K562 (cell line): ENCODE measurements at regions not wholly inside any gene's neighbourhood (a gene's known extent, or its start where the extent isn't known, plus 50 kb on each side); places are given as distances from the start of the nearest gene placed in this dataset.

Source experiments
- ATAC-seq: fragments of 200-7000 bp; cut with Tn5 transposase; 3 replicates; pipeline ENCODE4 v1.9.1; 2020; ENCODE audit warnings: moderate library complexity
- BruUV-seq: library from RNA; stranded (reverse); fragments of 400-500 nt; replicated peaks from 2 replicates; lab custom pipeline; 2021; lab: Mats Ljungman, UMichigan
- CTCF ChIA-PET: fragments of 300-600 bp; formaldehyde crosslinking; extraction: SDS; loops from one replicate; lab custom pipeline; 2021; ENCODE audit warnings: low intra/inter-chr PET ratio; lab: Yijun Ruan, JAX
- POLR2A ChIA-PET: fragments of 300-600, 350-650 bp; sonication (Branson Sonifier 250); formaldehyde crosslinking; extraction: SDS; loops from one replicate; lab custom pipeline; 2021; ENCODE audit warnings: antibody characterized with exemption, inconsistent platforms; lab: Yijun Ruan, JAX
- DNase-seq, 4 experiments: peaks; one replicate each; pipeline versions ENCODE4 v3.0.0 to v3.0.0-alpha.2; 2011 to 2018; ENCODE audit warnings: low spot score in 3 of 4, mixed read lengths in 3 of 4; ENCODE audit errors: extremely low read depth in 1 of 4
- FAIRE-seq: peaks from 2 replicates; lab custom pipeline; 2011; peaks lifted over from hg19 to GRCh38; lab: Jason Lieb, UNC
- H2AFZ ChIP-seq: 2 replicates; pipeline ENCODE4 v1.6.0; 2011; ENCODE audit warnings: low read depth, low read length, control low read depth, inconsistent platforms
- H3K27ac ChIP-seq: fragments of 200-600 bp; 3 replicates; pipeline ENCODE4 v1.8.0; 2011; ENCODE audit warnings: low read depth, mild to moderate bottlenecking, control low read depth, inconsistent platforms, low read length, moderate library complexity, mixed read lengths; ENCODE audit errors: extremely low read depth
- H3K27me3 ChIP-seq, 2 experiments: fragments of 300-600 bp in 1 of 2; 2 replicates in 1 of 2; 3 replicates in 1 of 2; pipeline versions ENCODE4 v1.6.0 to v1.8.0; 2011; ENCODE audit warnings: inconsistent platforms in 2 of 2, low read length in 2 of 2, mild to moderate bottlenecking in 1 of 2, mixed read lengths in 1 of 2, moderate library complexity in 1 of 2; ENCODE audit not compliant: control insufficient read depth in 2 of 2, insufficient read depth in 2 of 2
- H3K36me3 ChIP-seq: fragments of 300-600 bp; 3 replicates; pipeline ENCODE4 v1.8.0; 2011; ENCODE audit warnings: mild to moderate bottlenecking, low read length, inconsistent platforms; ENCODE audit not compliant: control insufficient read depth, insufficient read depth
- H3K4me1 ChIP-seq, 2 experiments: fragments of 200-600 bp in 1 of 2; replicated peaks in 1 of 2; 2 replicates in 1 of 2; 3 replicates in 1 of 2; pipeline versions ENCODE4 v1.5.1 to v1.8.0; 2011; ENCODE audit warnings: inconsistent platforms in 2 of 2, low read length in 2 of 2, mild to moderate bottlenecking in 1 of 2, mixed read lengths in 1 of 2, moderate library complexity in 1 of 2; ENCODE audit not compliant: control insufficient read depth in 2 of 2, insufficient read depth in 2 of 2
- H3K4me2 ChIP-seq: 2 replicates; pipeline ENCODE4 v1.6.1; 2011; ENCODE audit warnings: low read length, control low read depth, inconsistent platforms, mixed read lengths; ENCODE audit not compliant: insufficient read depth
- H3K4me3 ChIP-seq: fragments of 200-600 bp; sonication (generic), shearing (Covaris generic); 2 replicates; pipeline ENCODE4 v1.5.1; 2016; ENCODE audit warnings: control low read depth, inconsistent platforms
- H3K79me2 ChIP-seq: fragments of 200-600 bp; 3 replicates; pipeline ENCODE4 v1.8.0; 2011; ENCODE audit warnings: low read length, inconsistent platforms; ENCODE audit not compliant: control insufficient read depth, insufficient read depth
- H3K9ac ChIP-seq, 2 experiments: 2 replicates each; pipeline versions ENCODE4 v1.6.0 to v1.6.1; 2011; ENCODE audit warnings: low read depth in 2 of 2, low read length in 2 of 2, control low read depth in 1 of 2, inconsistent platforms in 1 of 2, mild to moderate bottlenecking in 1 of 2, mixed read lengths in 1 of 2; ENCODE audit not compliant: insufficient read depth in 1 of 2
- H3K9me1 ChIP-seq: one replicate; pipeline ENCODE4 v1.6.0; 2011; ENCODE audit warnings: inconsistent platforms, mild to moderate bottlenecking, low read length, moderate library complexity; ENCODE audit not compliant: control insufficient read depth, insufficient read depth
- H3K9me3 ChIP-seq: replicated peaks from 2 replicates; pipeline ENCODE4 v1.5.1; 2011; ENCODE audit warnings: low read depth, low read length, inconsistent platforms; ENCODE audit not compliant: control insufficient read depth, insufficient read depth
- H4K20me1 ChIP-seq: replicated peaks from 2 replicates; pipeline ENCODE4 v1.6.1; 2011; ENCODE audit warnings: low read length, inconsistent platforms, mixed read lengths; ENCODE audit not compliant: control insufficient read depth, insufficient read depth
- BHLHE40 ChIP-seq: IDR thresholded peaks from 2 replicates; pipeline ENCODE4 v1.6.1; 2011; ENCODE audit warnings: low read length, improper control_type of control experiment
- GATA2 ChIP-seq: sonication (generic); formaldehyde crosslinking; IDR thresholded peaks from 2 replicates; pipeline ENCODE4 v1.4.0; 2020; ENCODE audit warnings: mild to moderate bottlenecking, missing genetic modification reagents
- JUN ChIP-seq, 2 experiments: sonication (generic) in 1 of 2; formaldehyde crosslinking in 1 of 2; IDR thresholded peaks; 2 replicates each; pipeline versions ENCODE4 v1.6.1 to v1.8.0; 2012 to 2022; ENCODE audit warnings: borderline replicate concordance in 2 of 2, mild to moderate bottlenecking in 2 of 2, improper control_type of control experiment in 1 of 2, low read depth in 1 of 2, low read length in 1 of 2, missing genetic modification reagents in 1 of 2
- KDM1A ChIP-seq, 2 experiments: fragments of 450-650 bp; IDR thresholded peaks; 2 replicates each; pipeline ENCODE4 v1.6.1; 2016; ENCODE audit warnings: mild to moderate bottlenecking in 2 of 2
- MYBL2 ChIP-seq, 2 experiments: fragments of 450-650 bp in 1 of 2; sonication (generic) in 1 of 2; formaldehyde crosslinking in 1 of 2; IDR thresholded peaks; 2 replicates each; pipeline versions ENCODE4 v1.6.1 to v1.8.1; 2017 to 2022; ENCODE audit warnings: borderline replicate concordance in 1 of 2, inconsistent platforms in 1 of 2, low read depth in 1 of 2, mild to moderate bottlenecking in 1 of 2, missing genetic modification reagents in 1 of 2, moderate library complexity in 1 of 2
- NR4A1 ChIP-seq, 2 experiments: fragments of 250-450 bp in 1 of 2; fragments of 450-650 bp in 1 of 2; sonication (Bioruptor Pico) in 1 of 2; IDR thresholded peaks; 2 replicates each; pipeline versions ENCODE4 v1.4.0 to v1.6.1; 2016 to 2020; ENCODE audit warnings: mild to moderate bottlenecking in 2 of 2, missing compliant biosample characterization in 1 of 2, missing genetic modification characterization in 1 of 2, moderate library complexity in 1 of 2
- PTBP1 ChIP-seq: fragments of 200-400 bp; formaldehyde crosslinking; IDR thresholded peaks from 2 replicates; pipeline ENCODE4 v1.6.1; 2017; ENCODE audit warnings: low read depth, low read length
- WGBS: fragments of 100-300 bp; shearing (Covaris generic); methylation state at CpG from one replicate; pipeline ENCODE4 v1.1.6; 2016; ENCODE audit warnings: low coverage, mixed read lengths; ENCODE audit not compliant: insufficient coverage; ENCODE audit errors: missing lambda C conversion rate; 5-methylcytosine and 5-hydroxymethylcytosine counted together
- in situ Hi-C: fragments of 300-500 bp; cut with MboI; formaldehyde crosslinking; loops from 4 replicates; pipeline ENCODE4 v1.15.0; 2018; ENCODE audit warnings: inconsistent platforms, mixed read lengths
- intact Hi-C: fragments of 100-400 bp; cut with micrococcal nuclease; formaldehyde crosslinking; loops from 2 replicates; pipeline ENCODE4 v1.14.2; 2022
- TF ChIP-seq, protein P1 (sequence below): fragments of 250-450 bp; sonication (Bioruptor Pico); IDR thresholded peaks from 2 replicates; pipeline ENCODE4 v1.5.0; 2021; ENCODE audit warnings: mild to moderate bottlenecking, borderline replicate concordance
- TF ChIP-seq, protein P2 (sequence below): fragments of 450-650 bp; formaldehyde crosslinking; IDR thresholded peaks from 2 replicates; pipeline ENCODE4 v1.4.0; 2020; ENCODE audit warnings: mild to moderate bottlenecking, moderate library complexity
- TF ChIP-seq, protein P3 (sequence below), 2 experiments: fragments of 450-650 bp; IDR thresholded peaks; 2 replicates each; pipeline ENCODE4 v1.6.1; 2018; ENCODE audit warnings: mild to moderate bottlenecking in 2 of 2, low read depth in 1 of 2; ENCODE audit not compliant: partially characterized antibody in 2 of 2
- TF ChIP-seq, protein P4 (sequence below): sonication (generic); formaldehyde crosslinking; IDR thresholded peaks from 2 replicates; pipeline ENCODE4 v1.8.0; 2022; ENCODE audit warnings: missing genetic modification reagents, mild to moderate bottlenecking, moderate library complexity, borderline replicate concordance

DNA sequence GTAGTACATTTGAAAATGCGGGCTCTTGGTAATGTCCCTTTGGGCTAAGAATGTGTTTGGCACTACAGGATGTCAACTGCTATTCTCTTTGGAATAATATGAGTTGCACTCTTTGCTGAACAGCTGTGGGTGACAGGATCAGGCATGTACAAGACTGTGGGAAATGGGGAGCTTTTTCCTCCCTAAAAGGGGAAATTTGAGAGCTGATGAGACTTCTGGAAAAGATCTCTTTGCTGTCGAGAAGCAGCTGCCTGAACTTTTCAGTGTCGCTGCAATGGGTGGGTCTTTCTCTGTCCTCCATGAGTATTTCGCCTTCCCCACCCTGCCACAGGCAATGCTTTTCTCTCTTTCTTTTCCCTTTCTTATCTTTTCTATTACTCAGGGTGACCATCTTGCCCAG lies 762.2 kb upstream of the GCFC2 start:
- Histone ChIP-seq H3K9me3 (no peaks in the 10 kb centered on the region), H3K79me2 (no peaks in the 10 kb centered on the region), H3K27ac (no peak overlapping the region), H3K4me3 (no peak overlapping the region), H3K4me2 (no peak overlapping the region), H3K4me1 (no peaks in the 10 kb centered on the region), H3K9ac (no peak overlapping the region), H3K9me1 (no peaks in the 10 kb centered on the region), H3K27me3 (no peaks in the 10 kb centered on the region), H3K36me3 (no peaks in the 10 kb centered on the region), H4K20me1 (no peaks in the 10 kb centered on the region), H2AFZ (no peak overlapping the region)
- CTCF ChIA-PET, result no interaction called here
- BruUV-seq, result no TSS peak
- in situ Hi-C loops, result no loop called here
- no peak for DNase-seq
- WGBS, result 0% methylated on average over 3 of the region's 4 CpGs
- TF ChIP-seq, protein P1, sequence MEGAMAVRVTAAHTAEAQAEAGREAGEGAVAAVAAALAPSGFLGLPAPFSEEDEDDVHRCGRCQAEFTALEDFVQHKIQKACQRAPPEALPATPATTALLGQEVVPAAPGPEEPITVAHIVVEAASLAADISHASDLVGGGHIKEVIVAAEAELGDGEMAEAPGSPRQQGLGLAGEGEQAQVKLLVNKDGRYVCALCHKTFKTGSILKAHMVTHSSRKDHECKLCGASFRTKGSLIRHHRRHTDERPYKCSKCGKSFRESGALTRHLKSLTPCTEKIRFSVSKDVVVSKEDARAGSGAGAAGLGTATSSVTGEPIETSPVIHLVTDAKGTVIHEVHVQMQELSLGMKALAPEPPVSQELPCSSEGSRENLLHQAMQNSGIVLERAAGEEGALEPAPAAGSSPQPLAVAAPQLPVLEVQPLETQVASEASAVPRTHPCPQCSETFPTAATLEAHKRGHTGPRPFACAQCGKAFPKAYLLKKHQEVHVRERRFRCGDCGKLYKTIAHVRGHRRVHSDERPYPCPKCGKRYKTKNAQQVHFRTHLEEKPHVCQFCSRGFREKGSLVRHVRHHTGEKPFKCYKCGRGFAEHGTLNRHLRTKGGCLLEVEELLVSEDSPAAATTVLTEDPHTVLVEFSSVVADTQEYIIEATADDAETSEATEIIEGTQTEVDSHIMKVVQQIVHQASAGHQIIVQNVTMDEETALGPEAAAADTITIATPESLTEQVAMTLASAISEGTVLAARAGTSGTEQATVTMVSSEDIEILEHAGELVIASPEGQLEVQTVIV (CRISPR knock-in tag), result no peak
- no peak for TF ChIP-seq PTBP1
- TF ChIP-seq, protein P2, sequence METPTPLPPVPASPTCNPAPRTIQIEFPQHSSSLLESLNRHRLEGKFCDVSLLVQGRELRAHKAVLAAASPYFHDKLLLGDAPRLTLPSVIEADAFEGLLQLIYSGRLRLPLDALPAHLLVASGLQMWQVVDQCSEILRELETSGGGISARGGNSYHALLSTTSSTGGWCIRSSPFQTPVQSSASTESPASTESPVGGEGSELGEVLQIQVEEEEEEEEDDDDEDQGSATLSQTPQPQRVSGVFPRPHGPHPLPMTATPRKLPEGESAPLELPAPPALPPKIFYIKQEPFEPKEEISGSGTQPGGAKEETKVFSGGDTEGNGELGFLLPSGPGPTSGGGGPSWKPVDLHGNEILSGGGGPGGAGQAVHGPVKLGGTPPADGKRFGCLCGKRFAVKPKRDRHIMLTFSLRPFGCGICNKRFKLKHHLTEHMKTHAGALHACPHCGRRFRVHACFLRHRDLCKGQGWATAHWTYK (CRISPR knock-in tag), result no peak
- no peak for TF ChIP-seq GATA2 (CRISPR knock-in tag)
- no peak for TF ChIP-seq NR4A1 (CRISPR knock-in tag; IDR thresholded peaks at IDR 0.05)
- TF ChIP-seq NR4A1 (tag; IDR thresholded peaks at IDR 0.05), result no peak
- TF ChIP-seq, protein P3, sequence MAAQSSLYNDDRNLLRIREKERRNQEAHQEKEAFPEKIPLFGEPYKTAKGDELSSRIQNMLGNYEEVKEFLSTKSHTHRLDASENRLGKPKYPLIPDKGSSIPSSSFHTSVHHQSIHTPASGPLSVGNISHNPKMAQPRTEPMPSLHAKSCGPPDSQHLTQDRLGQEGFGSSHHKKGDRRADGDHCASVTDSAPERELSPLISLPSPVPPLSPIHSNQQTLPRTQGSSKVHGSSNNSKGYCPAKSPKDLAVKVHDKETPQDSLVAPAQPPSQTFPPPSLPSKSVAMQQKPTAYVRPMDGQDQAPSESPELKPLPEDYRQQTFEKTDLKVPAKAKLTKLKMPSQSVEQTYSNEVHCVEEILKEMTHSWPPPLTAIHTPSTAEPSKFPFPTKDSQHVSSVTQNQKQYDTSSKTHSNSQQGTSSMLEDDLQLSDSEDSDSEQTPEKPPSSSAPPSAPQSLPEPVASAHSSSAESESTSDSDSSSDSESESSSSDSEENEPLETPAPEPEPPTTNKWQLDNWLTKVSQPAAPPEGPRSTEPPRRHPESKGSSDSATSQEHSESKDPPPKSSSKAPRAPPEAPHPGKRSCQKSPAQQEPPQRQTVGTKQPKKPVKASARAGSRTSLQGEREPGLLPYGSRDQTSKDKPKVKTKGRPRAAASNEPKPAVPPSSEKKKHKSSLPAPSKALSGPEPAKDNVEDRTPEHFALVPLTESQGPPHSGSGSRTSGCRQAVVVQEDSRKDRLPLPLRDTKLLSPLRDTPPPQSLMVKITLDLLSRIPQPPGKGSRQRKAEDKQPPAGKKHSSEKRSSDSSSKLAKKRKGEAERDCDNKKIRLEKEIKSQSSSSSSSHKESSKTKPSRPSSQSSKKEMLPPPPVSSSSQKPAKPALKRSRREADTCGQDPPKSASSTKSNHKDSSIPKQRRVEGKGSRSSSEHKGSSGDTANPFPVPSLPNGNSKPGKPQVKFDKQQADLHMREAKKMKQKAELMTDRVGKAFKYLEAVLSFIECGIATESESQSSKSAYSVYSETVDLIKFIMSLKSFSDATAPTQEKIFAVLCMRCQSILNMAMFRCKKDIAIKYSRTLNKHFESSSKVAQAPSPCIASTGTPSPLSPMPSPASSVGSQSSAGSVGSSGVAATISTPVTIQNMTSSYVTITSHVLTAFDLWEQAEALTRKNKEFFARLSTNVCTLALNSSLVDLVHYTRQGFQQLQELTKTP (IDR thresholded peaks at IDR 0.05; ENCODE audit: low read depth in 1 of 2, partially characterized antibody in 2 of 2), result no peak
- TF ChIP-seq KDM1A (IDR thresholded peaks at IDR 0.05), result no peak
- TF ChIP-seq, protein P4, sequence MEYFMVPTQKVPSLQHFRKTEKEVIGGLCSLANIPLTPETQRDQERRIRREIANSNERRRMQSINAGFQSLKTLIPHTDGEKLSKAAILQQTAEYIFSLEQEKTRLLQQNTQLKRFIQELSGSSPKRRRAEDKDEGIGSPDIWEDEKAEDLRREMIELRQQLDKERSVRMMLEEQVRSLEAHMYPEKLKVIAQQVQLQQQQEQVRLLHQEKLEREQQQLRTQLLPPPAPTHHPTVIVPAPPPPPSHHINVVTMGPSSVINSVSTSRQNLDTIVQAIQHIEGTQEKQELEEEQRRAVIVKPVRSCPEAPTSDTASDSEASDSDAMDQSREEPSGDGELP (CRISPR knock-in tag), result no peak
- TF ChIP-seq MYBL2 (IDR thresholded peaks at IDR 0.05; ENCODE audit: low read depth), result no peak
- no peak for TF ChIP-seq MYBL2 (CRISPR knock-in tag; IDR thresholded peaks at IDR 0.05; ENCODE audit: borderline replicate concordance)
- no peak for TF ChIP-seq JUN (IDR thresholded peaks at IDR 0.05; ENCODE audit: borderline replicate concordance, low read depth, low read length)
- TF ChIP-seq JUN (CRISPR knock-in tag; IDR thresholded peaks at IDR 0.05; ENCODE audit: borderline replicate concordance), result no peak
- no peak for TF ChIP-seq BHLHE40
- intact Hi-C loops, result no loop called here
- POLR2A ChIA-PET, result no interaction called here
- FAIRE-seq, result no peak
- no peak for ATAC-seq
